Tibial artery (tissue), 4 donors: ENCODE measurements at regions not wholly inside any gene's neighbourhood (a gene's known extent, or its start where the extent isn't known, plus 50 kb on each side); places are given as distances from the start of the nearest gene placed in this dataset.
A peak's percentile ranks its signal among the peaks of the same experiment; 100 is the strongest.
"Not testable (repeated sequence)": the region's sequence is repeated elsewhere in the genome, so short reads cannot be mapped to it uniquely, and the experiment has no call there.

Source experiments
- DNase-seq, 2 donors: peaks; one replicate each; pipeline ENCODE4 v3.0.0-alpha.2; 2019
- H3K27ac ChIP-seq, 2 donors: fragments of 200-600 bp; sonication (generic) in 1 of 2; 1 replicate in 1 of 2; 2 replicates in 1 of 2; pipeline ENCODE4 v1.5.1; 2018 to 2019; ENCODE audit warnings: mild to moderate bottlenecking in 1 of 2
- H3K27me3 ChIP-seq, 2 donors: fragments of 200-600 bp; sonication (generic) in 1 of 2; one replicate each; pipeline versions ENCODE4 v1.5.1 to v1.6.0; 2016 to 2019
- H3K36me3 ChIP-seq, 3 donors: fragments of 200-600 bp; sonication (generic) in 2 of 3; one replicate each; pipeline ENCODE4 v1.5.1; 2016 to 2019; ENCODE audit warnings: mild to moderate bottlenecking in 2 of 3
- H3K4me1 ChIP-seq, 4 donors: fragments of 200-600 bp; sonication (generic) in 2 of 4; 1 replicate in 3 of 4; 2 replicates in 1 of 4; pipeline ENCODE4 v1.5.1; 2016 to 2019
- H3K4me3 ChIP-seq, 2 donors: fragments of 200-600 bp; sonication (generic) in 1 of 2; 1 replicate in 1 of 2; 2 replicates in 1 of 2; pipeline ENCODE4 v1.5.1; 2018 to 2019; ENCODE audit warnings: mild to moderate bottlenecking in 2 of 2
- H3K9me3 ChIP-seq, 3 donors: fragments of 200-600 bp; sonication (generic) in 1 of 3; one replicate each; pipeline ENCODE4 v1.5.1; 2016 to 2019
- intact Hi-C: fragments of 100-400 bp; cut with DNase I; formaldehyde crosslinking; loops from one replicate; pipeline ENCODE4 v1.15.0; 2023; ENCODE audit warnings: low total_unique reads
- TF ChIP-seq, protein P1 (sequence below), 2 experiments: fragments of 200-600 bp in 1 of 2; fragments of 450-650 bp in 1 of 2; IDR thresholded peaks; one replicate each; pipeline ENCODE4 v1.5.1; 2017 to 2019; ENCODE audit warnings: antibody characterized with exemption in 2 of 2, mild to moderate bottlenecking in 1 of 2, moderate library complexity in 1 of 2

DNA sequence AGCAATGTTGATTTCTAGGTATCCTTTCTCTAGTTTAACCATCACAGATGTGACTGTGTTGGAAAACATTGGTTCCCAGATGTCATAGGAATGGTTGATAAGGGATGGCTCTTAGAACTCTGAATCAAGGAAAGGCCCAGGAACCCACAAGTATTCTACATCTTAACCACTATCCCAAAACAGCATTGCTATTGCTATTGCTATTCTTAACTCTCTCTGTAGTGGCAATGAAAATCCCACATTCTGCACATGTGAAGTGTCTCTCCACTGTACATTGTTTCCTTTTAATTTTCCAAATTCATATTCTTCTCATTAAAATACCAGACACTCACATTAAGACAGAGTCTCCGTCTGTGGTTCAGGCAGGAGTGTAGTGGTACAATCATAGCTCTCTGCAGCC, 420.4 kb upstream of the RUNX1 start:
- Histone ChIP-seq H3K36me3 (no peaks in the 10 kb centered on the region), H3K27me3 (no peaks in the 10 kb centered on the region), H3K27ac (no peak overlapping the region), H3K4me3 (no peak overlapping the region), H3K4me1 (no peaks in the 10 kb centered on the region), H3K9me3 (no peaks in the 10 kb centered on the region)
- TF ChIP-seq, protein P1, sequence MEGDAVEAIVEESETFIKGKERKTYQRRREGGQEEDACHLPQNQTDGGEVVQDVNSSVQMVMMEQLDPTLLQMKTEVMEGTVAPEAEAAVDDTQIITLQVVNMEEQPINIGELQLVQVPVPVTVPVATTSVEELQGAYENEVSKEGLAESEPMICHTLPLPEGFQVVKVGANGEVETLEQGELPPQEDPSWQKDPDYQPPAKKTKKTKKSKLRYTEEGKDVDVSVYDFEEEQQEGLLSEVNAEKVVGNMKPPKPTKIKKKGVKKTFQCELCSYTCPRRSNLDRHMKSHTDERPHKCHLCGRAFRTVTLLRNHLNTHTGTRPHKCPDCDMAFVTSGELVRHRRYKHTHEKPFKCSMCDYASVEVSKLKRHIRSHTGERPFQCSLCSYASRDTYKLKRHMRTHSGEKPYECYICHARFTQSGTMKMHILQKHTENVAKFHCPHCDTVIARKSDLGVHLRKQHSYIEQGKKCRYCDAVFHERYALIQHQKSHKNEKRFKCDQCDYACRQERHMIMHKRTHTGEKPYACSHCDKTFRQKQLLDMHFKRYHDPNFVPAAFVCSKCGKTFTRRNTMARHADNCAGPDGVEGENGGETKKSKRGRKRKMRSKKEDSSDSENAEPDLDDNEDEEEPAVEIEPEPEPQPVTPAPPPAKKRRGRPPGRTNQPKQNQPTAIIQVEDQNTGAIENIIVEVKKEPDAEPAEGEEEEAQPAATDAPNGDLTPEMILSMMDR (IDR thresholded peaks at IDR 0.05), result no peak
- intact Hi-C loops, result no loop called here
- DNase-seq, result no peak

DNA sequence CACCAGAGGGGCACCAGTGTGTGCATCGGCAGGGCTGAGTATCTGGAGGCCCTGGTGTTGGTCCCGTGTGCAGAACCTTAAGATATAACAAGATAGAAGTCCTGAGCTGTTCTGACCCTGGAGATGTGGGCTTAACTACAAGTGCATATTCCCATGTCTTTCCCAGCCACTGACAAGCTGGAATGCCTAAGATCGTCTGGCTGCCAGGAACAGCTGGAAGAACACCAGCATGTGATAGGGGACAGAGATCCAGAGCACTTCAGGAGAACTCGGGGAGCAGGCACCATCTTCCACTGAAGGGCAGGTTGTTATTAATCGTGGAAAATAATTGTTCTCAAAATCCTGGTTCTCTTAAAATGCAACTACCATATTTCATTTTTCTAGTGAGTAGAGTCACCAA, 419.9 kb upstream of the RUNX1 start:
- H3K4me3 ChIP-seq, result no peak overlapping the region
- H3K4me1 ChIP-seq, result no peaks in the 10 kb centered on the region
- H3K27me3 ChIP-seq, result no peaks in the 10 kb centered on the region
- TF ChIP-seq, protein P1 (IDR thresholded peaks at IDR 0.05), result no peak
- no peak overlapping the region for H3K27ac ChIP-seq
- DNase-seq, result no peak
- H3K36me3 ChIP-seq, result no peaks in the 10 kb centered on the region
- H3K9me3 ChIP-seq, result no peaks in the 10 kb centered on the region
- intact Hi-C loops, result no loop called here

GRCh38 chr21:35467566-35467965, 418.5 kb upstream of the RUNX1 start:
- Histone ChIP-seq H3K9me3 (no peaks in the 10 kb centered on the region), H3K27ac (no peak overlapping the region), H3K27me3 (no peaks in the 10 kb centered on the region), H3K36me3 (no peaks in the 10 kb centered on the region), H3K4me3 (no peak overlapping the region), H3K4me1 (no peaks in the 10 kb centered on the region)
- intact Hi-C loops, result no loop called here
- DNase-seq, result no peak
- TF ChIP-seq, protein P1 (IDR thresholded peaks at IDR 0.05), result no peak

DNA sequence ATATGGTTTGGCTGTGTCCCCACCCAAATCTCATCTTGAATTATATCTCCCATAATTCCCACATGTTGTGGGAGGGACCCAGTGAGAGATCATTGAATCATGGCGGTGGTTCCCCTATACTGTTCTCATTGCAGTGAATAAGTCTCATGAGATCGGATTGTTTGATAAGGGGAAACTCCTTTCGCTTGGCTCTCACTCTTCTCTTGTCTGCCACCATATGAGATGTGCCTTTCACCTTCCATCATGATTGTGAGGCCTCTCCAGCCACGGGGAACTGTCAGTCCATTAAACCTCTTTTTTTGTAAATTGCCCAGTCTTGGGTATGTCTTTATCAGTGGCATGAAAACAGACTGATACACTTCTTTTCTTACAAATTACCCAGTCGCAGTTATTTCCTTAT, 417.6 kb upstream of the RUNX1 start:
- intact Hi-C loops, H3K4me3 ChIP-seq, H3K9me3 ChIP-seq, H3K4me1 ChIP-seq, H3K27ac ChIP-seq, DNase-seq, H3K36me3 ChIP-seq, H3K27me3 ChIP-seq: not testable (repeated sequence)

DNA sequence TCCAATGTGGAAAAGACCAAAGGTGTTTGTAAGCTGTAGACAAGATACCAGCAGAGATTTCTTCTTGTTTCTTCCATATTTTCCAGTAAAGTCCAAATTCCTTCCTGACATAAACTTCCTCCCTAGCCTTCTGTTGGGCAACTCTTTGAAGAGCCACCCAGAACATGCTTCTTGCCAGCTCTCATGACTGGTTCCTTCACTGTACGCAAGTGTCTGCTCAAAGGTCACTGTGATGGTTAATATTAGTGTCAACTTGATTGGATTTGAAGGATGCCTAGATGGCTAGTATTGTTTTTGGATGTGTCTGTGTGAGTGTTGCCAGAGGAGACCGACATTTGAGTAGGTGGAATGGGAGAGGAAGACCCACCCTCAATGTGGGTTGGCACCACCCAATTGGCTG, 416.6 kb upstream of the RUNX1 start:
- intact Hi-C loops, result no loop called here
- no peak overlapping the region for H3K27ac ChIP-seq
- peak in 1 of 2 donors; percentile 20 for DNase-seq
- no peaks in the 10 kb centered on the region for H3K27me3 ChIP-seq
- TF ChIP-seq, protein P1 (IDR thresholded peaks at IDR 0.05), result no peak
- H3K36me3 ChIP-seq, result no peaks in the 10 kb centered on the region
- no peak overlapping the region for H3K4me3 ChIP-seq
- no peaks in the 10 kb centered on the region for H3K4me1 ChIP-seq
- H3K9me3 ChIP-seq, result no peaks in the 10 kb centered on the region

DNA sequence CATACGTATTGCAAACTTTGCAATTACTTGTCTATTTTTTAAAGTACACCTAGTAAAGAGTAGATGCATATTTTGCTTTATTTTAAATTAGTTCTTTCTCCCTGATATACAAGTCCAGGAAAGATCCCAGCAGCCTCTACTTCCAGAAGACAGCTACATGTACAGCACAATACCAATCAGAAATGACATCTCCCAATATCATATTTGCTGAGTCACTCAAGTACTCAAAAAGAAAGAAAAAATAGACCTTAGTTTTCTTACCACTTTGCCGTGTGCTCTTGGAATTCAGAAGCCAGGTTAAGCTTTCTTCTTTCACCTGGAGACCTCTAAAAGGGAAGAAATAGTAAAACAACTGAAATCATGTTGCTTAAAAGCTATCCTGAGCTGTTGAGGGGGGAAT, 412.6 kb upstream of the RUNX1 start:
- Histone ChIP-seq H3K4me3 (no peak overlapping the region), H3K36me3 (no peaks in the 10 kb centered on the region), H3K27me3 (no peaks in the 10 kb centered on the region), H3K4me1 (no peaks in the 10 kb centered on the region), H3K27ac (no peak overlapping the region), H3K9me3 (no peaks in the 10 kb centered on the region)
- DNase-seq, result no peak
- TF ChIP-seq, protein P1 (IDR thresholded peaks at IDR 0.05), result no peak
- intact Hi-C loops, result no loop called here
